GM19463 (cell line): ENCODE measurements at regions not wholly inside any gene's neighbourhood (a gene's known extent, or its start where the extent isn't known, plus 50 kb on each side); places are given as distances from the start of the nearest gene placed in this dataset.

Experiments used
- ATAC-seq: cut with Tn5 transposase; IDR thresholded peaks from one replicate; pipeline ENCODE4 v1.9.1; 2021; ENCODE audit warnings: mild to moderate bottlenecking, moderate library complexity; ENCODE audit not compliant: unreplicated experiment

GRCh38 chr12:108029051-108029835, 99.8 kb upstream of the WSCD2 start:
- no peak for ATAC-seq

DNA sequence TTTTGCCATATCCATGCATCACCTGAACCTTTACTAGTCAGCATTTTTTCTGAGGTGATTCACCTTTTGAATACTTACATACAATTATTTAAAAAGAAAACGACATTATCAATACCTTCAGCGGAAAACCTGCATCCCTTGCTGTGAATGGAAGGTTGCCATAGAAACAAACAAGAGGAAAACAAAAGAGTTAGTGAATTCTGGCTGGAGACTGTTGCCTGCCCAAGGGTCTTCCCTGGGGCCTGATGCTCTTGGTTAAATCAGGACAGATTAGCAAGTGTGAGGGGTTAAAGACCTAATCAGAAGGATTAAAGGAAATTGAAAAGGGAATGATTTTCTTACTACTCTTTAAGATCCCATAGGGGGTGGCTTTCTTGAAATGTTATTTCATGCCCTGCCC, 96.0 kb upstream of the WSCD2 start:
- ATAC-seq, result no peak

DNA sequence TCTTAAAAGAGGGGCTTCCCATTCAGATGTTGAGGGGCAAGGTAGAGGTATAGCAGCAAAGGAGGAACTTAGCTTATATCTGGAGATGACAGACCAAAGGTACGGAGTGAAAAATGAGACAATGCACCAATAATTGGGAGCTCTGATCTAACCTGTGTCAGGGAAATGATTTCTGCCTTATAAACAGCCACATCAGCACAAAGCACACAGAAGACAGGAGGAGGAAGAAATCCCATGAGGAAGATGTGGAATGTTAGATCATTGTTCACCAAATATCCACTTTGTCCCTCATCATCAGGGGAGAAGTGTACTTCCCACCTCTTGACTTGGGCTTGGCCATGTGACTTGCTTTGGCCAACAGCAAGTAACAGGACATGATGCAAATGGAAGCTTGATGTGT, 93.7 kb upstream of the WSCD2 start:
- no peak for ATAC-seq

- ATAC-seq, result no peak
These were observed 91.1 kb upstream of the WSCD2 start for GRCh38 chr12:108037960-108038359.

DNA sequence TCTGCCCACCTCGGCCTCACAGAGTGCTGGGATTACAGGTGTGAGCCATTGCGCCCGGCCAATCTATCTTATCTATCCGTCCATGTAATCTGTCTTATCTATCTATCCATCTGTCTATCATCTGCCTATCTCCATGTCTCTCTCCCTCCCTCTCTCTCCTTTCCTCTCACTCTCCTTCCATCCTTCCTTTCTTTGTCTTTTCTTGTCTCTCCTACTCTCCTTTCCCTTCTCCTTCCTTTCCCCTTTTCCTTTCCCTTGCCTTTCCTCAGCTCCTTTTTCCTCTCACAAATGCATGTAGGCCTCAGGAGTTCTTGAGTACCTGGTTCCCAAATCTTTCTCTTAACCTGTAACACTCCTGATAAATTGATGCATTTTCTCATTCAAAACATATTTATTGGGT, 89.3 kb upstream of the WSCD2 start:
- ATAC-seq, result no peak

GRCh38 chr12:108040947-108041346, 88.1 kb upstream of the WSCD2 start:
- ATAC-seq, result no peak

DNA sequence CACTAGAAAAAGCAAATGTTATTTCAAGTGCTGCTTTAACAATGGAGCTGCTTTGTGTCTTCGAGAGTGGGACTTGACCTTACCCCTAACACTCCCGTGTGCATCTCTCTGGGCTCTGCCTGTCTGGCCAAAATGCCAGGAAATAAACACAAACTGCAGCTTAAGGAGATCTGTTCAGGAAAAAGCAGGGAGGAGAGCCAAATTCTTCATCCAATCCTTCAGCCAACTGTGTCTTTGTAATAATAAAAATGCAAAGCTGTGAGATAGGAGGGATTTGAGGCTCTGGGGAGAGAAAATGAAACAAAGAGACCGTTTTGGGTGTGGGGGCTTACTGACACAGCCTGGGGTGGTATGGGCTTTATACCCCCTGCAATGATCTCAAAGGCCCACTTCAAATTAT, 85.8 kb upstream of the WSCD2 start:
- ATAC-seq, result no peak

DNA sequence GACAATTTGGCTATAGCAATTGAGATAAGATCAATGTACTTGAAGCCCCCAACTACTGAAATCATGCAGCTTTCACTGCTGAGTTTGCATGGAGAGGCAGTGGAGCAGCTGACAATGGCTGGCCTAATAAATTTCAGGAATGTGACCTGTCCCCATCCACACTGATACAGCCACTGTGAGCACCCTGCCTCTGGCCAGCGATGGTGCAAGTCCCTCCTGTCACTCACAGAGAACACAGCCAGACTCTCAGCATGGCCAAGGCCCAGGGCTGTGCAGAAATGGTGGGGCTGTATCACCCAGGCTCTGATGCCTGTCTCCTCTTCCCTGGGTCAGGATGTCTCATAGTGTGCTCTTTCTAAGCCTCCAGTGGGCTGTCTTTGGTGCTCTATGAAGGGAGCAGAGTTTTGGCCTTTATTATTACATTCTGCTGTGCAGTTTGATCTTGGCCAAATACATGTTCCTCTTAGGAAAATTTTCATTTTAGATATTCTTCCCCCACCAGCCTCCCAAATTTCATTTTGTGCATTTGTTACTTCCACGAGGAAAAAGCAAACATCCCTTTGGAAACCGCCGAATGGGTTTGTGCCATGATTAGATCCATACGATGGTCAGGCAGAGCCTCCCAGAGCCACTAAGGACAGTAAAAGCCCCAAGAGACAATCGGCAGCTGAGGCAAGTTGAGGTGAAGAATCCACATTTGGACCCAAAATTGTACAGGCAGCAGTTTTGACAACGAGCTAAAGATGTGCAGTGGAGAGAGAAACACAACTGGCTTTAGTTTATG, 85.1 kb upstream of the WSCD2 start:
- ATAC-seq, result no peak

DNA sequence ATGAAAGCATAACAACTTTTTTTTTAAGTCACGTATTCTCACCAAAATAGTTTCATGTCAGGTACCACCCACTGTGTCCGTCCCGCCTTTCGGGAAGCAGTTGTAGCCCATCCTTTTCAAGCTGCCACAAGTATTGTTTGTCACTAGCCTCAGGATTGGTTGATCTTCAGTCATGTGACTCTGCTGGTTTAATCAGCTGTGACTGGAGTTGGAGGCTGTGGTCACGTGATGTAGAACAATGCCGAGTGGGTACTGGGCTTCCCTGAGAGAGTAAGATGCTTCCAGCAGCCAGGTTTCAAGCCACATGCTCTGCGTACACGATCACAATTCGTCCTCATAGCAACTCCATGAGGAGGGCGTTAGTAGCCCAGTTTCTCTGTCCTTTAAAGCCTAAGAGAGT, 83.0 kb upstream of the WSCD2 start:
- no peak for ATAC-seq

DNA sequence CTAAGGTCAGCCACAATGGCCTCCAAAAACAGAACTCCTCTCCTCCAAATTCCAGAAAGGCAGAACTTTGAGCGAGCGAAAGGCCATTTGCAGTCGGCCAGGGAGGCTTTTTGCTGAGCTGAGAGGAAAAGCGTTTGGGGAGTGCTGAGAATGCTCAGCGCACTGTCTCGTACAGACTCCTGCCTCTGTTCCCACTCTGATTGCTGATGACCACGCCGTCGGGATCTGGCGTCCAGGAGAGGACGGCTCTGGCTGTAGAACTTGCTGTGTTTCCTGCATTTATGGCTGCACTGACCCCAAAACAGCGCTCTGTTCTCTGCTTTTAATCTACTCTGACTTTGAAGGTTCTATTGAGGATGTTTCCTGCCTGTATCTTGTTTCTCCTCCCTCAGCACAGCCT, 82.4 kb upstream of the WSCD2 start:
- no peak for ATAC-seq

GRCh38 chr12:108047071-108047550, 82.0 kb upstream of the WSCD2 start:
- ATAC-seq, result no peak

GRCh38 chr12:108048686-108049085, 80.4 kb upstream of the WSCD2 start:
- no peak for ATAC-seq

DNA sequence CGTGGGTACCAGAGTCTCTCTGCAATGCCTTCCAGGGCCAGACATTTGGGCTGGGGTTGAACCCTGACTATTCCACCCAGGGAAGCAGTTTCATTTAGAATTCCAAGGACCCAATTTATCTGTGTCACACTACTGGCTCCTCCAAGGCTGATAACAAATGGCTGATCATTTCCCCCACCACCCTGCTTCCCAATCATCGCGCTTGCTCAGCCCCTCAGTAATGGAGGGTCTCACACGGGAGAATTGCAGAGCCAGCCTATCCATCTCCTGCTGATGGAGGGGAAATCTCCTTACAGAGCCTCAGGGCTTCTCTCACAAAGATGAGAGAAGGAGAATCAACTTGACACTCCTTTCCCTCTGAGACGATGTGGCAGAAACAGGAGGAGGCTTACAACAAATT, 78.4 kb upstream of the WSCD2 start:
- no peak for ATAC-seq

- ATAC-seq, result no peak
These were observed 76.8 kb upstream of the WSCD2 start for GRCh38 chr12:108052260-108052659.

- ATAC-seq, result no peak
These were observed 75.6 kb upstream of the WSCD2 start for GRCh38 chr12:108053512-108053911.

DNA sequence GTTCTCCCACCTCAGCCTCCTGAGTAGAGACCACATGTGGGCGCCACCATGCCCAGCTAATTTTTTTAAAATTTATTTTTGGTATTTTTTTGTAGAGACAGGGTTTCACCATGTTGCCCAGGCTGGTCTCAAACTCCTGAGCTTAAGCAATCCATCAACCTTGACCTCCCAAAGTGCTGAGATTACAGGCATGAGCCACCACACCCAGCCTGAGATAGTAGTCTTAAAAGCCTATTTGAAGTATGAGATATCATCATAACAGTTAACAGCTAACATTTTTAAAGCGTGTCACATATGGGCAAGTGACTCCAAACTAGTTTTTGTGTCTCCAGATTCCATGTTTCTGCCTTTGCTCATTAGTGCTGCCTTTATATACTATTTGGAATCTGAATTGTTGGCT, 74.6 kb upstream of the WSCD2 start:
- ATAC-seq, result no peak

DNA sequence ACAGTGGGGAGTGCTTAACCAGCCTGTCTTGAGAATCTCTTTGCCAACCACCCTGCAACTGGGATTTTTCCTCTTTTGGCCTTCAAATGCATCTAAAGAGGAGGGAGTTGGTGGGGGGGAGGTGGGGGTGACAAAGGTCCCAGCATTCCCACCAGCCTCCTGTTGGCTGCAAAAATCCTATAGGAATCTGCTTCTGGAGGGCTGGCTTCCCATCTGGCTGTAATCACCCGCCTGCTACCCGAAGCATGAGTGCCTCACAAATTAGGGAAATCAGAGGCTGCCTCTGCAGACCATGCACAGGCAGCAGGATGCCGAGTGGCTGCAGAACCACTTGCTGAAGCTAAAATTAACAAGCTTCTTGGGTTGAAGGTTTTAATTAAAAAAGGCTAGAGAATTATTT, 73.9 kb upstream of the WSCD2 start:
- no peak for ATAC-seq

DNA sequence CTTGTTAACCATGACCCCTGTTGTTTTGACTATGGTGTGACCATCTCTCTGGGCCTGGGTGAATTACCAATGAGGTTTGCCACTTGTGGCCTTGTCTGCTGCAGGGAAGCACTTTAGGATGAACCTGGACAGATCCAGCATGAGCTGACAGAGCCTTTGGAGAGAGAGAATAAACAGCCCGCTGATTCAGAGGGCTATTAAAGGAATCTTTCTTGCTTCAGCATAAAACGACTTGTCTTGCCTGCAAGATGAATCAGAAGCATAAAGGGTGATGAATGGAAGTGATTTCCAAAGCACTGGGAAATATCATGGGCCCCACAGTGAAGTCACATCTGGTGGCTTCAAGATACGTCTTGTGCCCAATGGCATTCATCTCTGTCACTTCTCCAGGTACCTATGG, 69.0 kb upstream of the WSCD2 start:
- ATAC-seq, result no peak

DNA sequence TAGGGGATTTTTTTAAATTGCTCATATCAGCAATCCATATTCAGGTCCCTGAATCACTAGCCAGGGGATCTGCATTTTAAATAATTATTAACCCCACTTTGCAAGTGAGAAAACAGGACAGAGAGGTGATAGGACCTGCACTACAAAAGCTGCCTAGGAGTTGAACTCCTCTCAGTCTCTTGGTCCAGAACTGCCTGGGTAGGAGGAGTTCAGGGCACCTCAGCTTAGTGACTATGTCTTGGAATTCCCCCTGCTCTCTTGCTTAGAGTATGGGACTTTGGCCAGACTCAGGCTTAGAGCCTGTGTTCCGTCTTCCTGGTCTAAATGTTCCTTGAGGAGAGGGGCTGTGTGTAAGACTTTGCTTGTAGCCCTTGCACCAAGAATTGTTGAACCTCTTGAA, 68.2 kb upstream of the WSCD2 start:
- peak; percentile 57 for ATAC-seq

GRCh38 chr12:108063192-108063591, 65.9 kb upstream of the WSCD2 start:
- ATAC-seq, result no peak

GRCh38 chr12:108065069-108065468, 64.0 kb upstream of the WSCD2 start:
- ATAC-seq, result no peak
